ENCODE measurements at regions not wholly inside any gene's neighbourhood (a gene's known extent, or its start where the extent isn't known, plus 50 kb on each side); places are given as distances from the start of the nearest gene placed in this dataset.

DNA sequence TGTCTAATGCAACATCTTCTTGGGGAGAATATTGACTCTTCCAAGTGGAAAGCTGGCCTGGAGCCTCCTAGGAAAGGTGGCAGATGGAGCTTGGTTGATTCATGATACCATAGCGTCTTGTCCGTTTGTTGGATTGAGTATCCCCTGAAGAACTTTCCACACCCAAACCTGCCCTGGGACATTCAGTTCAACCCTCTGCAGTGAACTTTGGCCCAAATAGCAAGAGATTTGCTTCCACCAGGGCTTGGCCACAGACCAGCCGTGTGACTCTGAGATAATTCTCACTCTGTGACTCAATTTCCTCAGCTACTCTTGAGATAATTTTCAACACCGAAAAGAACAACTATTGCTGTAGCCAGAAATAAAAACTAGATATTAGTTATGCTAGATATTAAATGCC lies 108.0 kb upstream of the RAD23B start:
- DNase-seq (ENCODE audit: low spot score in 2 of 2): no peak
- no peaks in the 10 kb centered on the region for H3K9me3 Mint-ChIP-seq
- no peaks in the 10 kb centered on the region for H3K36me3 Mint-ChIP-seq
- H3K27ac Mint-ChIP-seq: no peak overlapping the region
- ATAC-seq: no peak

DNA sequence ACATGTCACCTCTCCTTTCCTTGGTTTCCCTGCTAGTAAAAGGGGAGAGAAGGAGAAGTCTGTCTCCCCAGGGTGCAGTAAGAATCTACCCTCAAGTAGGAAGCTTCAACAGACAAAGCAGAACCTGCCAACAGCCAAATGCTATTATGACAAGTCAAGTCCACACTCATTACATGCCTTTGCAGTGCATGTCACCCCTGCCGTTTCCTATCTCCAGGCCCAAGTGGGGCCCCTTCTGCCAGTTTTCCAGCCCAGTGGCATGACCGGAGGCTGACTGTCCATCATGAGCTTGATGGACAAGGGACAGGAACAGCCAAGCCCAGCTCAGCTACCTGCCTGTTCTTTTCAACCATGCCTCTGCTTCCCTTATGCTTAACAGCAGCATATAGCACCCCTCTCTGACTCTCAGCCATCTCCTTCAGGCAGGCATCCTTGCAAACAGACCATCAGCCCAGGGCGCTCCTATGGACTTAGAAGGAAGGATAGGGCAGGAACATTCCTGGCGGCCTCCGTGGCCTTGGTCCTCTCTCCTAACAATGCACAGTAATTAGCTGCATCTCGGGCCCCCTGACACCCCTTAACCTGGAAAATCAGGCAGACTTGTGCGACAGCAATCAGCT lies 107.2 kb upstream of the RAD23B start:
- H3K9me3 Mint-ChIP-seq: peaks cover 0 to under 1% of the 10 kb centered on the region in 2 donors
- H3K27ac Mint-ChIP-seq: no peak overlapping the region
- DNase-seq (ENCODE audit: low spot score in 2 of 2) (no peak), ATAC-seq (no peak)
- peaks cover 0 to under 1% of the 10 kb centered on the region in 2 donors for H3K36me3 Mint-ChIP-seq

DNA sequence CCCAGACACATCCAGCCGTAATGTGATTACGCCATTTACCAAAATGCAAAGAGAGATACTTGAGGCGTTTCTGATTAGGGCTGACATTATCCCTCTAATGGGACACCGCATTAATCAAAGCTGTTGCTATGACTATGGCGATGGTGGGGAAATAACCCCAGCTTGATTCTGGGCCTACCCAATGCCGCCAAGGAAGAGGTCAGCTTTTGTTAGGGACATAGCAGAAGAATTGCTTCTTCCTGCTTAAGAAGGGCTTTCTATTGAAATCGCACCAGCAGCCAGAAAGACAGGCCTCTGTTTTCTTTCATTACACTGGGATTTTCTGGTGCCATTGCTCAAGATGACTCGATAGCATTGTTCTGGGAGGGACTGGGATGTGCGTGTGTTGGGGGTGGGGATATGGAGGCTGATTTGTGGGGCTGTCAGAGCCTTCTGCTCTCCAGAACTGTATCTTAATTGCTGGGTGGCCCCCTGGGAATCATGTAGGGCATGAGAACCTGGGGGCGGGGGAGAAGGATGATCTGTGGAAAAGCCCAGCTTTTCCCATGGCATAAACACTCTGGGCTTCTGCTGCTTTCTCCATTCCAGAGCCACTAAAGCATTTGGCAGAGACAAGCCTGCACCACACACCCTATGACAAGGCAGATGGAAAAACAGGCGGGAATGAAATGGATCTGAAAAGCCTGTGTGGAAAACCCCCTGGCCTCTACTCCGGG lies 106.5 kb upstream of the RAD23B start:
- H3K36me3 Mint-ChIP-seq: peaks cover 0 to 7% of the 10 kb centered on the region in 2 donors
- DNase-seq (ENCODE audit: low spot score in 2 of 2) (no peak), ATAC-seq (no peak)
- H3K9me3 Mint-ChIP-seq: peaks cover 1 to 4% of the 10 kb centered on the region in 2 donors
- H3K27ac Mint-ChIP-seq: no peak overlapping the region

DNA sequence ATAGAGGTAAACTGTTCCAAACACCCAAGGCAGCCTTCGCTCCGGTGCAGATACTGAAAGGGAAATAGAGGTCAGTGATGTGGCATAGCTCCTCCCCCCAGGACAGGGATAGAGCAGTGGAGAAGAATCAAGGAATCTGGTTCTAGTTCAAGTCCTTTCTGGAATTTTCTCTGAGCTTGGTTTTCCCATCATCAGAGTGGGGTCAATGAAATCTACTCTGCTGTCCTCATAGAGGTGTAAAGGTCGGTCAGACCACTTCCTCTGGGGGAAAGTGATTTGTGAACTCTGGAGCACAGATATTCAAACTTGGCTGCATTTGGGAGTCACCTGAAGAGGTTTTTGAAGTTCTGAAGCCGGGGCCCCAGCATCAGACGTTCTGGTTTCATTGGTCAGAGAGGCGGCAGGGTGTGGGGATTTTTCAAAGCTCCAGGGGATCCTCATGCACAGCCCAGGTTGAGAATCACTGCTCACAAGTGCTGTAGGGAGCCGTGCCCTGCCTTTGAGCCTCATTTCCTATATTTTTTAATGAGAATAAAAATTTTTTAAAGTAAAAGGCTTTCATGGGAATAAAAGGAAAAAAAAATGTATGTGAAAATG lies 105.7 kb upstream of the RAD23B start:
- H3K36me3 Mint-ChIP-seq: peaks cover 0 to 14% of the 10 kb centered on the region in 2 donors
- peaks cover 4 to 8% of the 10 kb centered on the region in 2 donors for H3K9me3 Mint-ChIP-seq
- DNase-seq (ENCODE audit: low spot score in 2 of 2) (no peak), ATAC-seq (no peak)
- H3K27ac Mint-ChIP-seq: no peak overlapping the region

DNA sequence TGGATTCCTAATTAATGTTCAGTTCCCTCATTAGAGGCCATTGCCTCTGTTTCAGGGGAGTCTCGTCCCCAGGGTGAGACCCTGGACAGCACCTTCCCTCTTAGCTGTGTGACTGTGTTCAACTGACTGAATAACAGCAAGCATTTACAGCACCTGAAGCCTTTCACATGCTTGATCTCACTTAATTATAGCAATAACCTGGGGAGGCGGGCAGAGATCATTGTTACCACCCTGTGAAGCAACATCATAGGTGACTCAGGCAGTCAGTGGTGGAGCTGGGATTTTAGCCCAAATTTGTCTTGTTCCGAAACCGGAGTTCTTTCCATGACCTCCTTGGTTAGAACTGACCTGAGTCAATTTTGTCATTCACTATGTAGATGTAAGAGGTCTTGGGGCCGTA lies 105.2 kb upstream of the RAD23B start:
- ATAC-seq (no peak), DNase-seq (ENCODE audit: low spot score in 2 of 2) (no peak)
- Mint-ChIP-seq H3K27ac (no peak overlapping the region), H3K9me3 (peaks cover 4 to 10% of the 10 kb centered on the region in 2 donors), H3K36me3 (peaks cover 0 to 16% of the 10 kb centered on the region in 2 donors)

DNA sequence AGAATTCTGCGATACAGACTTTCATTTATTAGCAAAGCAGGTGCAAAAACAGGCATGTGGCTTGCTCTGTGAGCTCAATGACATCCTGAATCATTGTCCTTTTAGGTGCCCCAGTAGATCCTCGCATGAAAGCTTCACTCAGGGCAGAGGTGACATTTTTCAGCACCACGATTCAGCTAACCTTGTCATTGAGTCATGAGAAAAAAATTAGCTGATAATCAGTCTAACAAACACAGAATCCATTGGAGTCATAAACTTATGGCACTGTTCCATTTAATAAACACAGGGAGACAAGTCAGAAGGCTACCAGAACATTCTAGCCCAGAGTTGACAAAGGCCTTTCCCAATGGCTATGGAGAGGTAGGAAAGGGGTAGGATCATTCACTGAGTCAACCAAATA lies 104.8 kb upstream of the RAD23B start:
- Mint-ChIP-seq H3K36me3 (peaks cover 4 to 18% of the 10 kb centered on the region in 2 donors), H3K9me3 (peaks cover 4 to 15% of the 10 kb centered on the region in 2 donors), H3K27ac (no peak overlapping the region)
- ATAC-seq (no peak), DNase-seq (ENCODE audit: low spot score in 2 of 2) (no peak)

DNA sequence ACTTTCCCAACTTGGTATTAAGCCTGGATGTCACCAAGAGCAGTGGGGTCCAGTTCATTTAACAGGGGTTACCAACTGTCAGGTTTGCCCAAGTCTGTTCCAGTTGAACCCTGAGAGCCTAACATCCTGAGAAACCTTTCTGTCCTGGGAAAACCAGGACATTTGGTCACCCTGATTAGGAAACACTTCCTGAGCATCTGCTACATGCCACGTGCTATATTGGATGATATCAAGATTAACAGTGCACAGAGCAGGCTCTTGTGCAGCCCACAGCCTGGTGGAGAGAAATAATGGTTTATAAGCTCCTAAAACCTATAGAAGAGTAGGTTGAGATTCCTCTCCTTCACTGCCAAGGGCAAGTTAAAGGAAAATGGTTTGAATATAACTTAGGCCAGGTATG lies 102.9 kb upstream of the RAD23B start:
- no peak overlapping the region for H3K27ac Mint-ChIP-seq
- H3K9me3 Mint-ChIP-seq: peaks cover 4 to 20% of the 10 kb centered on the region in 2 donors
- peaks cover 13 to 24% of the 10 kb centered on the region in 2 donors for H3K36me3 Mint-ChIP-seq
- ATAC-seq: no peak
- no peak for DNase-seq (ENCODE audit: low spot score in 2 of 2)

DNA sequence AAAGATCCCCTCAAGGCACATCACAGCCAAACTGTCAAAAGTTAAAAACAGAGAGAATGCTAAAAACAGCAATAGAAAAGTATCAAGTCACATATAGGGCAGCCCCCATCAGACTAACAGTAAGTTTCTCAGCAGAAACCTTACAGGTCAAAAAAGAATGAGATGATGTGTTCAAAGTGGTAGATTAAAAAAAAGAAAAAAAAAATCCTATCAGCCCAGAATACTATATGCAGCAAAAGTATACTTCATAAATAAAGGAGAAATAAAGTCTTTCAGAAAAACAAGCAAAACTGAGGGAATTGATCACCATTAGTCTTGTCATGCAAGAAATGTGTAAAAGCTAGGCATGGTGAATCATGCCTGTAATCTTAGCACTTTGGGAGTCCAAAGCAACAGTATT lies 99.9 kb upstream of the RAD23B start:
- no peak for ATAC-seq
- DNase-seq (ENCODE audit: low spot score in 2 of 2): no peak
- peaks cover 13 to 24% of the 10 kb centered on the region in 2 donors for H3K36me3 Mint-ChIP-seq

DNA sequence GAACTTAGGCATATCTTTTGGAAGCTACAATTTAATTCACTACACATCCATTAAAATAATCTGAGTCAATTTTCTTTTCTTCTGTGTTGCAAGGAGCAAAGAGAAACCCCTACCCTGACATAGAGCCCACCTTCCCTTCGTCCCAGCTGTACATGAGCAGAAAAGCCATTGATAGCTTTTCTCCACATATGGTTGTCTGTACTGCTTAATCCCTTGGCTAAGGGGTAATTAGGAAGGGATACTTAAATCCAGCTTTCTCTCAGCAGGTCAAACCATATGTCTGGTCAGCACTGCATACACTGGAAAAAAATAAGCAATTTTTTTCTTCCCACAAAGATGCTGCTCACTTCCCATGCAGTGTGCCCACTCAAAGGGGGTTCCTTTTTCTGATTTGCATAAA lies 94.7 kb upstream of the RAD23B start:
- H3K36me3 Mint-ChIP-seq: peaks cover 5 to 9% of the 10 kb centered on the region in 2 donors
- ATAC-seq (no peak), DNase-seq (ENCODE audit: low spot score in 2 of 2) (no peak)
- peaks cover 0 to 4% of the 10 kb centered on the region in 2 donors for H3K9me3 Mint-ChIP-seq
- H3K27ac Mint-ChIP-seq: no peak overlapping the region

More for the DNA sequence above, 99.9 kb upstream of the RAD23B start:
- H3K27ac Mint-ChIP-seq: no peak overlapping the region
- H3K9me3 Mint-ChIP-seq: peaks cover 4 to 20% of the 10 kb centered on the region in 2 donors

DNA sequence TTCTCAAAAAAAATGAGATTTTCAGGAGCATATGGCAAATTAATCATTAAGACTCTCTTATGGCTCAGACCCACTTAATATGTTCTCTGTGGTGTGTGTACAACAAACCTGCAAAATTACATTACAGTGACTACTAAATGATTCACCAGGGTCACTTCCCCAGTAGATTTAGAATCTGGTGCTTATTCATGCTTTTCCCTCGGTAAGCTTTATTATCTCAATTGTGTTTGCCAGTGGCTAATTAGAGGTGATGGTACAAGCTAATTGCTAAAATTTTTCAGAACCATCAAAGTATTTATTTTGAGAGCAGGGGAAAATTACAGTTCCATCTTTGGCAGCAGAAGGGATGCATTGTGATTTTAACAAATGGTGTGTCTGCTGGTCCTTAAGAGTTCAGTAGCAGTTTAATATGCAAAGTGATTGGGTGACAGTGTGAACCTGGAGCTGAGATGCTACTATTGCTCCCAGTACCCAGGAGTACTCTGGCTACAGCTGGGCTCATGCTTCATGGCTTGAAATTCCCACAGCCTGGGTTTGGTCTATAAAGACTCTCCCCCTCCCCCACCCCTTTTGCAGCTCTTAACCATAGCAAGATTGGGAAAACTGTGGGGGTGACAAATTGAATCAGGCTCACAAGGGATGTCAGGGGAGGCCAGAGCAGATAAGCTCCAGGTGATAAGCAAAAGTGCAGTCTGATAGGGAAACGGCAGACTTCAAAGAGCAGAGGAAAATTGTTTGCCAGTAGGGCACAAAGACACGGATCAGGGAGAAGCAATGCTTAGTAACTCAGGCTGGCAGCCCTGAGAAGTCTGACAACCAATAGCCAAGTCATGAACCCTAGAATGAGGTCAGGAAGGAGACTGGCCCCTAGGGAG lies 92.8 kb upstream of the RAD23B start:
- DNase-seq (ENCODE audit: low spot score in 2 of 2) (no peak), ATAC-seq (no peak)
- H3K27ac Mint-ChIP-seq: no peak overlapping the region
- no peaks in the 10 kb centered on the region for H3K36me3 Mint-ChIP-seq
- no peaks in the 10 kb centered on the region for H3K9me3 Mint-ChIP-seq

DNA sequence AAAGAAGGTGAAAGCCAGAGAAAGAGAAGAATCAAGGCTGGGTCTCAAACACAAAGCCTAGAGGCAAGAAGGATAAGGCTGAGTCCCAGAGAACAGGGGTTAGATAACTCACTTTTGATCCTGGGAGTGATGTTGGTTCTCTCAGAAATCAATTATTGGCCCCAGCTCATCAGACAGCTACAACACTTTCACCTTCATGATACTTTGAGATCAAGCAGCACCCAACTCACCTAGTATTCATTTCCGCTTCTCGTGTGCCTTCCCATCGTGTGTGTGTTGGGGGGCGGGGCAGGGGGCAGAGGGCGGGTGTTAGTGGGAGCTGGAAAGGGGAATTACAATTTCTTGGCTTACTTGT lies 92.2 kb upstream of the RAD23B start:
- H3K27ac Mint-ChIP-seq: no peak overlapping the region
- H3K9me3 Mint-ChIP-seq: no peaks in the 10 kb centered on the region
- no peak for ATAC-seq
- no peak for DNase-seq (ENCODE audit: low spot score in 2 of 2)
- no peaks in the 10 kb centered on the region for H3K36me3 Mint-ChIP-seq

DNA sequence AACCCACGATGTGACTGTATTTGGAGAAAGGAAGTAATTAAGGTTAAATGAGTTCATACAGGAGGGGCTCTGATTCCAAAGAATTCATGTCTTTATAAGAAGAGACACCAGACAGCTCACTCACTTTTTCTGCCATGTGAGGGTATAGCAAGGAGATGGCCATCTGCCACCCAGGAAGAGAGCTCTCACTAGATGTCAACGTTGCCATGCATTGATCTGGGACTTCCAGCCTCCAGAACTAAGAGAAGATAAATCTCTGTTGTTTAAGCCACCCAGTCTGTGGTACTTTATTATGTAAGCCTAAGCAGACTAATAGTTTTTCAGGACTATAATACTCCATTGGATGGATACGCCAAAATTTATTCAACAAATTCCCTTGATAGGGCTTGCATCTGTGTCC lies 89.8 kb upstream of the RAD23B start:
- DNase-seq (ENCODE audit: low spot score in 2 of 2) (no peak), ATAC-seq (no peak)
- Mint-ChIP-seq H3K9me3 (peaks cover 0 to 2% of the 10 kb centered on the region in 2 donors), H3K36me3 (no peaks in the 10 kb centered on the region), H3K27ac (no peak overlapping the region)

DNA sequence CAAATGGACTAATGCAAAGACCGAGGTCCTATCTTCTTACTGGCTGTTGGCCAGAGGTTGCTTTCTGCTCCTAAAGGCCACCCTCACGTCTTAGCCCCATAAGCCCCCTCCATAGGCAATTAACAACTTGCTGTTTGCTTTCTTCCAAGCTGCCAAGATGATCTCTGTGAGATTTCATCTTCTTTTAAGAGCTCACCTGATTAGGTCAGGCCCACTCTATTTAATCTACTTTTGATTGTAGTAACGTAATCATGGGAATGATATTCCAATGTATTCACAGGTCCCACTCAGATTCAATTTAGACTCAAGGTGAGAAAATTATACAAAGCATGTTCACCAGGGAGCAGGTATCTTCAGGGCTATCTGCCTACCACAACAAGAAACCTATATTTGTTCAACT lies 84.4 kb upstream of the RAD23B start:
- peaks cover 4 to 13% of the 10 kb centered on the region in 2 donors for H3K9me3 Mint-ChIP-seq
- H3K36me3 Mint-ChIP-seq: peaks cover 6 to 7% of the 10 kb centered on the region in 2 donors
- ATAC-seq (no peak), DNase-seq (ENCODE audit: low spot score in 2 of 2) (no peak)
- no peak overlapping the region for H3K27ac Mint-ChIP-seq

DNA sequence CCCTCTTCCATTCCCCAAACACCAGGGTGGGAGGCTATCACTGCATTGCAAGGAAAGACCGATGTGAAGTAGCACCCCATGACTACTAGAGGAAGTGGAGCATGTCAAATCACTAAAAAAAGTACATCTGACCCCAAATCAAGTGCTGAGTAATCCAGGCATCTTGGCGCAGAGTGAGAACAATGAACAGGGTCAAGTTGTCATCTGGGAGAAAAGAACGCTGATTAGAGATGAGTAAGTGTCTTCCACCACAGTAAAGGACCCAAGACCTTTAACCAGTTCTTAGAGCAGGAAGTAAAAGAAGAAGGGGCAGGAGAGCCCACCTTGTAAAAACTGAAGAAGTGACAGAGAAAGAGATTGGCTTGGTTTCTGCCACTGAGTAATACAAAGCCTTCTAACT lies 75.0 kb upstream of the RAD23B start:
- peaks cover 4 to 5% of the 10 kb centered on the region in 2 donors for H3K9me3 Mint-ChIP-seq
- ATAC-seq: peak in 1 of 2 donors; percentile 37
- no peak overlapping the region for H3K27ac Mint-ChIP-seq
- peaks cover under 1 to 7% of the 10 kb centered on the region in 2 donors for H3K36me3 Mint-ChIP-seq
- DNase-seq (ENCODE audit: low spot score in 2 of 2): no peak

DNA sequence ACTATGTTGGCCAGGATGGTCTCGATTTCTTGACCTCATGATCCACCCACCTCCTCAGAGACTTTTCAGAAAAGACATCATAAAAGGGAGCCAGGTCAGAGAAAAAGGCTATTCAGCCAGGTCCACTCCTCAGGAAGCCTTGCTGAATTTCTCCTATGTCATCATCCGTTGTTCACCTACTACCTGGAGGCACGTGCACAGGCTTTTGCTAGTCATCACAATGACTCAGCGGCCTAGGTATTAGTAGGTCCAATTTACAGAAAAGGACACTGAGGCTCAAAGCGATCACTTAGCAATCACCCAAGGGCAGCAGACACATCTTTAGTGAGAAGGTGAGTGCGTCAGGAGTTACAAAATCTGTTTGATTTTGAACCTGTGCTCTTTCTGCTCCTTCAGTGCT lies 72.3 kb upstream of the RAD23B start:
- Mint-ChIP-seq H3K27ac (no peak overlapping the region), H3K9me3 (peaks cover 0 to 3% of the 10 kb centered on the region in 2 donors), H3K36me3 (no peaks in the 10 kb centered on the region)
- ATAC-seq (no peak), DNase-seq (ENCODE audit: low spot score in 2 of 2) (no peak)

DNA sequence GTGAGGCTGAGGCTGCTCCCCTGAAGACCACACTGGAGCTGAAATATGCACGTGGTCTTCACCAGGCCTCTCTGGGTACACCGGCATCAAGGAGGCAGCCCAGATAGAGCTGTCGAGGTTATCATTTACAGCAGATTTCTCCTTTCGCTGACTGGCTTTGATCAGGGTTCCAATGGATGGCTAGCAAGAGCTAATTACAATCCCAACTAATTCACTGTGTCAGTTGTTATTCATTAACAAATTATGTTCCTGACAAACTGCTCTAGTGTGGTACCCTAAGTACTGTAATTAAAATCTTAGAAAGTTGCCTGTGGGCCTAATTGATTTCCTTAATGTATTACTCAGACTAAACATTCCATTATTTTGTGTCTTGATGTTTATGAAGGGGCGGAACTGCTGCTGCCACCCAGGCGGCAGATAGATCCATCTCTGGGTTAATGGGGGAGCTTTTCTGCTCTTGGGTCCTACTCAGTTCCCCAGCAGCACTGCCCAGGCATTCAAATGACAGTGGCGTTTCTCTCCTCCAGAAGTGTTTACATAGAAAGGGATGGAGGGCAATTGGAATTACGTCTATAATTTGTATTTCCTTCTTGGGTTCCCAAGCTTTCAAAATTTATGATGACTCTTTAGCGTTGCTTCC lies 71.7 kb upstream of the RAD23B start:
- ATAC-seq (no peak), DNase-seq (ENCODE audit: low spot score in 2 of 2) (no peak)
- H3K36me3 Mint-ChIP-seq: no peaks in the 10 kb centered on the region
- no peak overlapping the region for H3K27ac Mint-ChIP-seq
- peaks cover 0 to 3% of the 10 kb centered on the region in 2 donors for H3K9me3 Mint-ChIP-seq
